MCF 10A (cell line): ENCODE measurements at regions not wholly inside any gene's neighbourhood (a gene's known extent, or its start where the extent isn't known, plus 50 kb on each side); places are given as distances from the start of the nearest gene placed in this dataset.

Experiments
- BruUV-seq: library from RNA; stranded (reverse); fragments of 400-500 nt; replicated peaks from 2 replicates; lab custom pipeline; 2021; lab: Mats Ljungman, UMichigan
- CTCF ChIA-PET: fragments of 300-600 bp; sonication (Branson Sonifier 250); formaldehyde crosslinking; extraction: SDS; loops from one replicate; lab custom pipeline; 2021; ENCODE audit warnings: antibody characterized with exemption, inconsistent platforms; lab: Yijun Ruan, JAX
- POLR2A ChIA-PET: fragments of 300-600, 350-650 bp; sonication (Branson Sonifier 250); formaldehyde crosslinking; extraction: SDS; loops from one replicate; lab custom pipeline; 2020; ENCODE audit warnings: antibody characterized with exemption, inconsistent platforms; lab: Yijun Ruan, JAX
- DNase-seq: peaks from one replicate; pipeline ENCODE4 v3.0.0-alpha.2; 2018; ENCODE audit not compliant: unreplicated experiment
- H3K27ac Mint-ChIP-seq: one replicate; pipeline ENCODE4 v1.8.0; 2022; ENCODE audit warnings: mild to moderate bottlenecking, low read depth, mixed read lengths; ENCODE audit not compliant: unreplicated experiment
- H3K27me3 Mint-ChIP-seq: one replicate; pipeline ENCODE4 v1.8.0; 2022; ENCODE audit warnings: mixed read lengths; ENCODE audit not compliant: insufficient read depth, unreplicated experiment
- H3K36me3 Mint-ChIP-seq: one replicate; pipeline ENCODE4 v1.8.0; 2022; ENCODE audit warnings: mild to moderate bottlenecking, moderate library complexity, mixed read lengths; ENCODE audit not compliant: insufficient read depth, unreplicated experiment
- H3K4me1 Mint-ChIP-seq: one replicate; pipeline ENCODE4 v1.8.0; 2022; ENCODE audit warnings: mixed read lengths; ENCODE audit not compliant: insufficient read depth, unreplicated experiment
- H3K4me3 Mint-ChIP-seq: one replicate; pipeline ENCODE4 v1.8.0; 2022; ENCODE audit warnings: mild to moderate bottlenecking, moderate library complexity, mixed read lengths; ENCODE audit not compliant: unreplicated experiment
- H3K9me3 Mint-ChIP-seq: one replicate; pipeline ENCODE4 v1.8.0; 2022; ENCODE audit warnings: mixed read lengths; ENCODE audit not compliant: unreplicated experiment
- CTCF ChIP-seq: fragments of 200-600 bp; IDR thresholded peaks from one replicate; pipeline ENCODE4 v1.8.0; 2022; ENCODE audit warnings: antibody characterized with exemption, mild to moderate bottlenecking; ENCODE audit not compliant: unreplicated experiment
- intact Hi-C: fragments of 100-400 bp; cut with micrococcal nuclease; formaldehyde crosslinking; loops from 2 replicates; pipeline ENCODE4 v1.14.1; 2022

- ChIA-PET CTCF (no interaction called here), POLR2A (interaction anchor here (0.9 to 1.4 kb wide), 2 partner anchors 13 to 27 kb away, joined by 3 read pairs; no protein-coding TSS in a partner anchor)
- Mint-ChIP-seq H3K4me3 (no peak overlapping the region), H3K4me1 (peaks cover 5% of the 10 kb centered on the region), H3K27ac (no peak overlapping the region), H3K27me3 (peaks cover 76% of the 10 kb centered on the region), H3K36me3 (no peaks in the 10 kb centered on the region), H3K9me3 (peaks cover 5% of the 10 kb centered on the region)
- no peak for TF ChIP-seq CTCF
- BruUV-seq: no TSS peak
- no peak for DNase-seq
- intact Hi-C loops: no loop called here
Measured at GRCh38 chr6:6518631-6519427, 69.7 kb upstream of the LY86 start.

GRCh38 chr6:6521961-6522482, 66.5 kb upstream of the LY86 start:
- ChIA-PET POLR2A (interaction anchor here (0.6 to 1.1 kb wide), 3 partner anchors 16 to 801 kb away, joined by 3 to 4 read pairs (median 3); no protein-coding TSS in a partner anchor), CTCF (interaction anchor here (0.6 to 1.0 kb wide), 2 partner anchors 24 to 162 kb away, joined by 3 to 4 read pairs; no protein-coding TSS in a partner anchor)
- H3K27ac Mint-ChIP-seq: no peak overlapping the region
- BruUV-seq: no TSS peak
- DNase-seq: no peak
- H3K4me1 Mint-ChIP-seq: peaks cover 5% of the 10 kb centered on the region
- peaks cover 5% of the 10 kb centered on the region for H3K9me3 Mint-ChIP-seq
- H3K27me3 Mint-ChIP-seq: peaks cover 47% of the 10 kb centered on the region
- H3K36me3 Mint-ChIP-seq: no peaks in the 10 kb centered on the region
- H3K4me3 Mint-ChIP-seq: no peak overlapping the region
- intact Hi-C loops: no loop called here
- no peak for TF ChIP-seq CTCF

GRCh38 chr6:6522709-6523108, 65.8 kb upstream of the LY86 start:
- ChIA-PET POLR2A (no interaction called here), CTCF (interaction anchor here (1.0 kb wide), 1 partner anchor 23 kb away, joined by 4 read pairs; no protein-coding TSS in a partner anchor)
- H3K27ac Mint-ChIP-seq: no peak overlapping the region

More at GRCh38 chr6:6522709-6523108, 65.8 kb upstream of the LY86 start:
- no peak for TF ChIP-seq CTCF
- peaks cover 47% of the 10 kb centered on the region for H3K27me3 Mint-ChIP-seq
- peaks cover 5% of the 10 kb centered on the region for H3K9me3 Mint-ChIP-seq
- H3K4me1 Mint-ChIP-seq: peaks cover 5% of the 10 kb centered on the region
- no TSS peak for BruUV-seq
- no peak for DNase-seq
- intact Hi-C loops: no loop called here
- no peak overlapping the region for H3K4me3 Mint-ChIP-seq
- no peaks in the 10 kb centered on the region for H3K36me3 Mint-ChIP-seq
